ENCODE measurements at regions not wholly inside any gene's neighbourhood (a gene's known extent, or its start where the extent isn't known, plus 50 kb on each side); places are given as distances from the start of the nearest gene placed in this dataset.

- TF ChIP-seq, protein P1, sequence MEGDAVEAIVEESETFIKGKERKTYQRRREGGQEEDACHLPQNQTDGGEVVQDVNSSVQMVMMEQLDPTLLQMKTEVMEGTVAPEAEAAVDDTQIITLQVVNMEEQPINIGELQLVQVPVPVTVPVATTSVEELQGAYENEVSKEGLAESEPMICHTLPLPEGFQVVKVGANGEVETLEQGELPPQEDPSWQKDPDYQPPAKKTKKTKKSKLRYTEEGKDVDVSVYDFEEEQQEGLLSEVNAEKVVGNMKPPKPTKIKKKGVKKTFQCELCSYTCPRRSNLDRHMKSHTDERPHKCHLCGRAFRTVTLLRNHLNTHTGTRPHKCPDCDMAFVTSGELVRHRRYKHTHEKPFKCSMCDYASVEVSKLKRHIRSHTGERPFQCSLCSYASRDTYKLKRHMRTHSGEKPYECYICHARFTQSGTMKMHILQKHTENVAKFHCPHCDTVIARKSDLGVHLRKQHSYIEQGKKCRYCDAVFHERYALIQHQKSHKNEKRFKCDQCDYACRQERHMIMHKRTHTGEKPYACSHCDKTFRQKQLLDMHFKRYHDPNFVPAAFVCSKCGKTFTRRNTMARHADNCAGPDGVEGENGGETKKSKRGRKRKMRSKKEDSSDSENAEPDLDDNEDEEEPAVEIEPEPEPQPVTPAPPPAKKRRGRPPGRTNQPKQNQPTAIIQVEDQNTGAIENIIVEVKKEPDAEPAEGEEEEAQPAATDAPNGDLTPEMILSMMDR (conservative IDR thresholded peaks at IDR 0.05) = no peak
- no peak for TF ChIP-seq ZFX (IDR thresholded peaks at IDR 0.05)
These were observed 64.1 kb upstream of the MAMLD1 start for GRCh38 chrX:150298841-150299551.

Data from C4-2B (cell line).